ENCODE measurements at regions not wholly inside any gene's neighbourhood (a gene's known extent, or its start where the extent isn't known, plus 50 kb on each side); places are given as distances from the start of the nearest gene placed in this dataset.
A peak's percentile ranks its signal among the peaks of the same experiment; 100 is the strongest.

DNA sequence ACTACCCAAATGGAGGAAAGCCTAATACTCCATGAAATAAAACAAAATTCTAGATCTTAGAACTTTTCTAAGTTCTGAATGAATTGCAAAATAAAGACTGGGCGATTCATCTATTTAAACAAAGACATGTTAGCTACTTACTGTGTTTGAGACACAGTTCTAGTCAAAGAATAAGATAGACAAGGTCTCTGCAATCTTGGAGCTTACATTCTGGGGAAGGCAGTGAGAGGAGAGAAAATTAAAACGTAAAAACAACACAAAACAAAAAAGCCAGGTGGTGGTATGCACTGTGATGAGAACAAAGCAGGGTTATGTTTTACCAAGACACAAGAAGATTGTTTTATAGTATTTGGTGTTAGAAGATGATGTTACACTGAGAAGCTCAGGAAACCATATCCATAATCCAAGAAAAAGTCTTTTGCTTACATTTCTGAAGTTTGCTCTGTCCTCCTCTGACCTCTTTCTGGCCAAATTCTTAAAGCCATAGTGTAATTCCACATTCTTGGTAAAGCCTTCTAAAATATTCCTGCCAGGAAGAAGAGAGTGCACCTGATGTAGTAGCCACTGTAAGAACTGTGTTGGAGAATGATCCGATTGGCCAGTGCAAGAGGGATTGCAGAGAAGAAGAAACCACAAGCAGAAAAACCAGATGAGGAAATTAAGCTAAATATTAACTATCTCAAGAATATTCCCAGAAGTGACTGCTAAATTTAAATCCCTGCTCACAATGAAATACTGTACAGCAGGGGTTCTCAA is 218.4 kb downstream of the PCSK1 start:
- peak overlapping the region; percentile 51 for H3K4me3 ChIP-seq (ENCODE audit: low read depth, low read length)
- DNase-seq (ENCODE audit: low read depth): peak; percentile 71
- TF ChIP-seq, protein P1, sequence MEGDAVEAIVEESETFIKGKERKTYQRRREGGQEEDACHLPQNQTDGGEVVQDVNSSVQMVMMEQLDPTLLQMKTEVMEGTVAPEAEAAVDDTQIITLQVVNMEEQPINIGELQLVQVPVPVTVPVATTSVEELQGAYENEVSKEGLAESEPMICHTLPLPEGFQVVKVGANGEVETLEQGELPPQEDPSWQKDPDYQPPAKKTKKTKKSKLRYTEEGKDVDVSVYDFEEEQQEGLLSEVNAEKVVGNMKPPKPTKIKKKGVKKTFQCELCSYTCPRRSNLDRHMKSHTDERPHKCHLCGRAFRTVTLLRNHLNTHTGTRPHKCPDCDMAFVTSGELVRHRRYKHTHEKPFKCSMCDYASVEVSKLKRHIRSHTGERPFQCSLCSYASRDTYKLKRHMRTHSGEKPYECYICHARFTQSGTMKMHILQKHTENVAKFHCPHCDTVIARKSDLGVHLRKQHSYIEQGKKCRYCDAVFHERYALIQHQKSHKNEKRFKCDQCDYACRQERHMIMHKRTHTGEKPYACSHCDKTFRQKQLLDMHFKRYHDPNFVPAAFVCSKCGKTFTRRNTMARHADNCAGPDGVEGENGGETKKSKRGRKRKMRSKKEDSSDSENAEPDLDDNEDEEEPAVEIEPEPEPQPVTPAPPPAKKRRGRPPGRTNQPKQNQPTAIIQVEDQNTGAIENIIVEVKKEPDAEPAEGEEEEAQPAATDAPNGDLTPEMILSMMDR (conservative IDR thresholded peaks at IDR 0.05; ENCODE audit: low read depth, low read length): no peak

DNA sequence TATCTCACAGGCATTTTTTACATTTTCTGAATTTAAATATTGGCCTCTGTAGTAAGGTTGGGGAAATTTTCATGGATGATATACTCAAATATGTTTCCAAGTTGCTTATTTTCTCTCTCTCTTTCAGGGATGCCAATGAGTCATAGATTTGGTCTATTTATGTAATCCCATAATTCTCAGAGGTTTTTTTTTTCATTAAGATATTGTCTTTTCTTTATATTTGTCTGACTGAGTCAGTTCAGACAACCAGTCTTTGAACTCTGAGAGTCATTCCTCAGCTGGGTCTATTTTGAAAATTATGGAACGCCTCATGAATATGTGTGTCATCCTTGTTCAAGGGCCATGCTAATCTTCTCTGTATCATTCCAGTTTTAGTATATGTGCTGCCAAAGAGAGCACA is 223.2 kb downstream of the PCSK1 start:
- no peak for DNase-seq (ENCODE audit: low read depth)
- TF ChIP-seq, protein P1 (conservative IDR thresholded peaks at IDR 0.05; ENCODE audit: low read depth, low read length): no peak
- no peak overlapping the region for H3K4me3 ChIP-seq (ENCODE audit: low read depth, low read length)

- no peak overlapping the region for H3K4me3 ChIP-seq (ENCODE audit: low read depth, low read length)
- no peak for DNase-seq (ENCODE audit: low read depth)
- TF ChIP-seq, protein P1 (conservative IDR thresholded peaks at IDR 0.05; ENCODE audit: low read depth, low read length): no peak
Observed at GRCh38 chr5:96207420-96207819, 225.6 kb downstream of the PCSK1 start.

DNA sequence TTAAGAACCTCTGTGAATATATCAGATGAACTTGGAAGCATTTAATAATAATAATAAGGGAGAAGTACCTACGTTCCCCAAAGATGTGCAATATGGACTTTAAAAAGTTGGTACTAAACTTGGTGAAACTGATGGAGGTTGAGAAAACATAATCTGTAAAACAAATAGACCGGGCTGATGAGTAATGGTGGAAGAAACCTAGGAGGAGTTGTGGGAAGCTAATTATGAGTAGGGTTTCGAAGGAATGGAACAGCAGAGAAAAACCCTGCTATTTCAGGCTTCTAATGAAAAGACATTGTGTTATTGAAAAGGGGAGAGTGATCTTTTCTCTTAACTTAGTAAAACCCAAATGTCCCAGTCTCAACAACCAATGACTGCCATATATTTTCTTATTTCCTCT is 229.3 kb downstream of the PCSK1 start:
- TF ChIP-seq, protein P1 (conservative IDR thresholded peaks at IDR 0.05; ENCODE audit: low read depth, low read length): no peak
- DNase-seq (ENCODE audit: low read depth): no peak
- H3K4me3 ChIP-seq (ENCODE audit: low read depth, low read length): no peak overlapping the region

DNA sequence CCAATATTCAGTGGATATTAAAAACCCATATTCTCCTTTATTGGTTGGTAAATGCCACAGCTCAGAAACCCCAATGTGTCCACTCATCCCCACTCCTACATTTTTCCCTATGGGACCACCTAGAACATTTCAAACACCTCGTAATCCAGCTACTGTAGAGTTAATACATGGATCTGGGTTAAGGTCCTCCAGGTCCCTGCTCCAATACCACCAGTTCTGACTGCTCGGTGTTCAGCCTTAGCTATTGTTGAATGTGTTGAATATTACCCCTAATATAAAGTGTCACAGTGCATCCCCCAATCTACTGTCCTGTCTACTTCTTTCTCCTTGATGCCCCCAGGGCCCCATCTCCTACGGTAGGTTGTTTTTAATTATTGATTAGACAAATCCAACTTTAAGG is 231.5 kb downstream of the PCSK1 start:
- no peak for DNase-seq (ENCODE audit: low read depth)
- no peak overlapping the region for H3K4me3 ChIP-seq (ENCODE audit: low read depth, low read length)
- TF ChIP-seq, protein P1 (conservative IDR thresholded peaks at IDR 0.05; ENCODE audit: low read depth, low read length): no peak

- no peak for DNase-seq (ENCODE audit: low read depth)
- no peak overlapping the region for H3K4me3 ChIP-seq (ENCODE audit: low read depth, low read length)
- TF ChIP-seq, protein P1 (conservative IDR thresholded peaks at IDR 0.05; ENCODE audit: low read depth, low read length): no peak
Observed at GRCh38 chr5:96200641-96201040, 232.4 kb downstream of the PCSK1 start.

DNA sequence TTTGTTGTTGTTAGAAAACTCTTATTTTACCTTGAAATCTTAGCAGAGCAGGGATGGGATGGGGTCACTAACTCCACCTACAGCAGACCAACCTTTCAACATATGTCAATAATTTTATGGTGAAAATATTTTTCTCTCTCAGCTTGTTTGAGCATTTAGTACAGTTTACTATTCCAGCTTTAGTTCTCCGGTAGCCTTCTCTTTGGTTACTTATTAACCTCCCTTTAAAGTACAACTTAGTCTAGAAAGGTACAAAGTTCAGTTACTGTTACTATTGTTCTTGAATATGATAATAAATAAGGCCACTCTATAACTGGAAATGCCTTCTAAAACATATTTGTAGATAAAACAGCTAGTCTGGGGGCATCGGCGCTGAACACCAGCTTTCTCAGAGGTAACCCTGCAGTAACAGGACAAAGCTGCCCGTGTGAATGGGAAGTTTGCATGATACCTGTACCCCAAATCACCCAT is 233.3 kb downstream of the PCSK1 start:
- H3K4me3 ChIP-seq (ENCODE audit: low read depth, low read length): peak overlapping the region; percentile 5
- no peak for DNase-seq (ENCODE audit: low read depth)
- TF ChIP-seq, protein P1 (conservative IDR thresholded peaks at IDR 0.05; ENCODE audit: low read depth, low read length): no peak

All from epithelial cell of proximal tubule (primary cell).